ENCODE measurements at regions not wholly inside any gene's neighbourhood (a gene's known extent, or its start where the extent isn't known, plus 50 kb on each side); places are given as distances from the start of the nearest gene placed in this dataset.

- WGBS (ENCODE audit: low lambda C conversion rate, missing lambda C conversion rate), result under 1% methylated on average over 35 of the region's 35 CpGs
- peak; percentile 36 for DNase-seq (ENCODE audit: low spot score)
- H3K4me2 ChIP-seq, result peak overlapping the region; percentile 98
These were observed 158.8 kb downstream of the C9orf152 start for GRCh38 chr9:110048976-110049698.

GRCh38 chr9:110049699-110050450 lies 158.1 kb downstream of the C9orf152 start:
- Histone ChIP-seq H3K27ac (peak overlapping the region; percentile 69), H3K4me1 (ENCODE audit: insufficient read depth) (peaks cover 11% of the 10 kb centered on the region), H4K20me1 (ENCODE audit: insufficient read depth, poor library complexity, severe bottlenecking) (no peaks in the 10 kb centered on the region), H3K36me3 (replicated peaks; ENCODE audit: insufficient read depth, low read depth) (no peaks in the 10 kb centered on the region), H3K4me3 (peak overlapping the region; percentile 90), H3K27me3 (peaks cover 36% of the 10 kb centered on the region), H3K79me2 (peaks cover 17% of the 10 kb centered on the region), H3K9me3 (ENCODE audit: low read depth) (no peaks in the 10 kb centered on the region), H2AFZ (peak overlapping the region; percentile 74), H3K4me2 (peak overlapping the region; percentile 98), H3K9me2 (replicated peaks; ENCODE audit: insufficient read depth) (no peaks in the 10 kb centered on the region)
- DNase-seq (ENCODE audit: low spot score), result peak; percentile 56
- no peak for TF ChIP-seq EZH2phosphoT487 (IDR thresholded peaks at IDR 0.05; ENCODE audit: low read depth, severe bottlenecking, unreplicated experiment)
- no peak for TF ChIP-seq CTCF (IDR thresholded peaks at IDR 0.05; ENCODE audit: poor library complexity)
- no peak for TF ChIP-seq EZH2 (IDR thresholded peaks at IDR 0.05; ENCODE audit: borderline replicate concordance)
- WGBS (ENCODE audit: low lambda C conversion rate, missing lambda C conversion rate), result 5% methylated on average over 26 of the region's 26 CpGs

More at GRCh38 chr9:110048976-110049698, 158.8 kb downstream of the C9orf152 start:
- no peaks in the 10 kb centered on the region for H3K9me2 ChIP-seq (replicated peaks; ENCODE audit: insufficient read depth)
- H2AFZ ChIP-seq, result peak overlapping the region; percentile 74
- no peaks in the 10 kb centered on the region for H3K9me3 ChIP-seq (ENCODE audit: low read depth)
- peaks cover 36% of the 10 kb centered on the region for H3K27me3 ChIP-seq
- H4K20me1 ChIP-seq (ENCODE audit: insufficient read depth, poor library complexity, severe bottlenecking), result no peaks in the 10 kb centered on the region
- H3K79me2 ChIP-seq, result peaks cover 14% of the 10 kb centered on the region
- peak overlapping the region; percentile 90 for H3K4me3 ChIP-seq
- peaks cover 11% of the 10 kb centered on the region for H3K4me1 ChIP-seq (ENCODE audit: insufficient read depth)
- peak overlapping the region; percentile 69 for H3K27ac ChIP-seq
- TF ChIP-seq EZH2 (IDR thresholded peaks at IDR 0.05; ENCODE audit: borderline replicate concordance), result no peak
- TF ChIP-seq EZH2phosphoT487 (IDR thresholded peaks at IDR 0.05; ENCODE audit: low read depth, severe bottlenecking, unreplicated experiment), result no peak
- TF ChIP-seq CTCF (IDR thresholded peaks at IDR 0.05; ENCODE audit: poor library complexity), result no peak
- H3K36me3 ChIP-seq (replicated peaks; ENCODE audit: insufficient read depth, low read depth), result no peaks in the 10 kb centered on the region

- WGBS (ENCODE audit: low lambda C conversion rate, missing lambda C conversion rate), result 96% methylated on average over 1 of the region's 1 CpG
- Histone ChIP-seq H3K27ac (no peak overlapping the region), H4K20me1 (ENCODE audit: insufficient read depth, poor library complexity, severe bottlenecking) (no peaks in the 10 kb centered on the region), H2AFZ (no peak overlapping the region), H3K79me2 (peaks cover 23% of the 10 kb centered on the region), H3K4me2 (peak overlapping the region; percentile 98), H3K36me3 (replicated peaks; ENCODE audit: insufficient read depth, low read depth) (no peaks in the 10 kb centered on the region), H3K4me3 (no peak overlapping the region), H3K9me2 (replicated peaks; ENCODE audit: insufficient read depth) (no peaks in the 10 kb centered on the region), H3K9me3 (ENCODE audit: low read depth) (no peaks in the 10 kb centered on the region), H3K27me3 (peaks cover 36% of the 10 kb centered on the region), H3K4me1 (ENCODE audit: insufficient read depth) (peaks cover 11% of the 10 kb centered on the region)
- DNase-seq (ENCODE audit: low spot score), result no peak
- TF ChIP-seq EZH2phosphoT487 (IDR thresholded peaks at IDR 0.05; ENCODE audit: low read depth, severe bottlenecking, unreplicated experiment), result no peak
- no peak for TF ChIP-seq CTCF (IDR thresholded peaks at IDR 0.05; ENCODE audit: poor library complexity)
- TF ChIP-seq EZH2 (IDR thresholded peaks at IDR 0.05; ENCODE audit: borderline replicate concordance), result no peak
These were observed 157.0 kb downstream of the C9orf152 start for GRCh38 chr9:110050925-110051355.

Measured in hepatocyte (in vitro differentiated cells).